ENCODE measurements at regions not wholly inside any gene's neighbourhood (a gene's known extent, or its start where the extent isn't known, plus 50 kb on each side); places are given as distances from the start of the nearest gene placed in this dataset.

- no peaks in the 10 kb centered on the region for H3K4me1 ChIP-seq (ENCODE audit: control insufficient read depth in 5 of 5, insufficient read depth in 5 of 5, low read length in 5 of 5)
- ATAC-seq (ENCODE audit: insufficient read depth, low FRiP score) (no peak), DNase-seq (no peak)
- H3K27me3 ChIP-seq (ENCODE audit: control insufficient read depth in 3 of 3, insufficient read depth in 3 of 3, low read length in 2 of 3) = no peaks in the 10 kb centered on the region
- H3K9me3 ChIP-seq (ENCODE audit: control insufficient read depth in 4 of 4, insufficient read depth in 3 of 4, low read length in 3 of 4) = peaks cover 0 to 6% (median under 1%) of the 10 kb centered on the region in 4 donors
- WGBS, 2 donors = 80 to 86% methylated on average over 3 of the region's 3 CpGs
- H3K27ac ChIP-seq (ENCODE audit: low read depth in 1 of 2, low read length in 1 of 2) = no peak overlapping the region
- TF ChIP-seq, protein P1, sequence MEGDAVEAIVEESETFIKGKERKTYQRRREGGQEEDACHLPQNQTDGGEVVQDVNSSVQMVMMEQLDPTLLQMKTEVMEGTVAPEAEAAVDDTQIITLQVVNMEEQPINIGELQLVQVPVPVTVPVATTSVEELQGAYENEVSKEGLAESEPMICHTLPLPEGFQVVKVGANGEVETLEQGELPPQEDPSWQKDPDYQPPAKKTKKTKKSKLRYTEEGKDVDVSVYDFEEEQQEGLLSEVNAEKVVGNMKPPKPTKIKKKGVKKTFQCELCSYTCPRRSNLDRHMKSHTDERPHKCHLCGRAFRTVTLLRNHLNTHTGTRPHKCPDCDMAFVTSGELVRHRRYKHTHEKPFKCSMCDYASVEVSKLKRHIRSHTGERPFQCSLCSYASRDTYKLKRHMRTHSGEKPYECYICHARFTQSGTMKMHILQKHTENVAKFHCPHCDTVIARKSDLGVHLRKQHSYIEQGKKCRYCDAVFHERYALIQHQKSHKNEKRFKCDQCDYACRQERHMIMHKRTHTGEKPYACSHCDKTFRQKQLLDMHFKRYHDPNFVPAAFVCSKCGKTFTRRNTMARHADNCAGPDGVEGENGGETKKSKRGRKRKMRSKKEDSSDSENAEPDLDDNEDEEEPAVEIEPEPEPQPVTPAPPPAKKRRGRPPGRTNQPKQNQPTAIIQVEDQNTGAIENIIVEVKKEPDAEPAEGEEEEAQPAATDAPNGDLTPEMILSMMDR (IDR thresholded peaks at IDR 0.05; ENCODE audit: control extremely low read depth, extremely low read depth) = no peak
- no peak overlapping the region for H3K4me3 ChIP-seq
- no peak overlapping the region for H3K9ac ChIP-seq (ENCODE audit: insufficient read depth in 1 of 2, low read length in 2 of 2)
- H3K36me3 ChIP-seq (ENCODE audit: control insufficient read depth in 4 of 4, insufficient read depth in 4 of 4, low read length in 4 of 4) = no peaks in the 10 kb centered on the region
These were observed 535.8 kb downstream of the TENT5A start for GRCh38 chr6:81216668-81217067.

DNA sequence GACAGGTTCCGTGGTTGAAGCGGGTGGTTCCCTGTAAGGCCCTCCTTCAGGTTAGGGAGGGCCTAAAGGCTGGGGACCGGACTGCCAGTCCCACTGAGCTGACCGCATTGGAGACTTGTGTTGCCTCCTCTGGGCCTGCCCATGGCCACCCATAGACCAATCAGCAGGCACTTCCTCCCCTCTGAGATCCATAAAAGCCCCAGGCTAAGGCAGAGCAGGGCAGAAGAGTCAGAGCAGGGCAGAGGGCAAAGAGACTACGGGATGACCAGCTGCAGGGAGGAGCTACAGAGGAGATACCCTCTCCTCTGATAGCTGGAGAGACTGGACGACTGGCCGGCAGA is 537.4 kb downstream of the TENT5A start:
- DNase-seq = no peak
- H3K4me1 ChIP-seq (ENCODE audit: control insufficient read depth in 5 of 5, insufficient read depth in 5 of 5, low read length in 5 of 5) = no peaks in the 10 kb centered on the region
- H3K27ac ChIP-seq (ENCODE audit: low read depth in 1 of 2, low read length in 1 of 2) = no peak overlapping the region
- no peaks in the 10 kb centered on the region for H3K27me3 ChIP-seq (ENCODE audit: control insufficient read depth in 3 of 3, insufficient read depth in 3 of 3, low read length in 2 of 3)
- WGBS, 2 donors = 82 to 91% methylated on average over 7 of the region's 7 CpGs
- no peak for ATAC-seq (ENCODE audit: insufficient read depth, low FRiP score)
- no peak overlapping the region for H3K9ac ChIP-seq (ENCODE audit: insufficient read depth in 1 of 2, low read length in 2 of 2)
- H3K9me3 ChIP-seq (ENCODE audit: control insufficient read depth in 4 of 4, insufficient read depth in 3 of 4, low read length in 3 of 4) = peaks cover 0 to 6% (median 0%) of the 10 kb centered on the region in 4 donors
- no peak overlapping the region for H3K4me3 ChIP-seq
- TF ChIP-seq, protein P1 (IDR thresholded peaks at IDR 0.05; ENCODE audit: control extremely low read depth, extremely low read depth) = no peak
- no peaks in the 10 kb centered on the region for H3K36me3 ChIP-seq (ENCODE audit: control insufficient read depth in 4 of 4, insufficient read depth in 4 of 4, low read length in 4 of 4)

DNA sequence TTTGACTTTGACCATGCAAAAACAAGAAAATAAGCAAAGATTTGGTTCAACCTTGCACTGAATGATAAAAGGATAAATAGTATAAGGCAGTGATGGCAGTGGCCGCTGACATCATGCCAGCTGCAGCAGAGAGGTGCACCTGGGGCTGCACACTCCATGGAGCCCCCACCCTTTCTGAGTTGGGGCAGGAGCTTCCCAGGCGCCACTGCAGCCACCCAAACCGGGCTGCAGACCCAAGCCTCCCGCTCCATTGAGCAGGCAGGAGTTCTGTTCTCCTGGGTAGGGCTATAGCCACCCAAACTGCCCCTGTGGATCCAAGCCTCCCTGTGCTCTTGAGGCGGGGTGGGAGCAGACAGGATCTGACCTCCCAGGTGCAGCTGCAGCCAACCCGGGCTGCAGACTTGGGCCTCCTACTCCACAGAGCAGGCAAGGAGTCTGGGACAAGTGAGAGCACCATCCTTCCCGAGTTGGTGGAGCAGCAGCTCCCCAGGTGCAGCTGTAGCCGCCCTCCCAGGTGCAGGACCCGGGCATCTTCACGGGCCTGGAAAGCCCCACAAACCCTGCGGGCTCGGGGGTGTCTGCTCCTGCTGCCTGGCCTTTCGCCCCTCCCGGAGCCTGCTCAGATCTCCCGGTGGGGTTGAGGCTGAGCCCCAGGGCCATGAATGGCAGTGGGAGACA is 537.9 kb downstream of the TENT5A start:
- no peak overlapping the region for H3K27ac ChIP-seq (ENCODE audit: low read depth in 1 of 2, low read length in 1 of 2)
- no peaks in the 10 kb centered on the region for H3K36me3 ChIP-seq (ENCODE audit: control insufficient read depth in 4 of 4, insufficient read depth in 4 of 4, low read length in 4 of 4)
- DNase-seq (no peak), ATAC-seq (ENCODE audit: insufficient read depth, low FRiP score) (no peak)
- no peaks in the 10 kb centered on the region for H3K27me3 ChIP-seq (ENCODE audit: control insufficient read depth in 3 of 3, insufficient read depth in 3 of 3, low read length in 2 of 3)
- TF ChIP-seq, protein P1 (IDR thresholded peaks at IDR 0.05; ENCODE audit: control extremely low read depth, extremely low read depth) = no peak
- no peak overlapping the region for H3K9ac ChIP-seq (ENCODE audit: insufficient read depth in 1 of 2, low read length in 2 of 2)
- 90 to 94% methylated on average over 15 of the region's 15 CpGs for WGBS, 2 donors
- H3K4me3 ChIP-seq = no peak overlapping the region
- H3K9me3 ChIP-seq (ENCODE audit: control insufficient read depth in 4 of 4, insufficient read depth in 3 of 4, low read length in 3 of 4) = peaks cover 0 to 6% (median 0%) of the 10 kb centered on the region in 4 donors
- no peaks in the 10 kb centered on the region for H3K4me1 ChIP-seq (ENCODE audit: control insufficient read depth in 5 of 5, insufficient read depth in 5 of 5, low read length in 5 of 5)

DNA sequence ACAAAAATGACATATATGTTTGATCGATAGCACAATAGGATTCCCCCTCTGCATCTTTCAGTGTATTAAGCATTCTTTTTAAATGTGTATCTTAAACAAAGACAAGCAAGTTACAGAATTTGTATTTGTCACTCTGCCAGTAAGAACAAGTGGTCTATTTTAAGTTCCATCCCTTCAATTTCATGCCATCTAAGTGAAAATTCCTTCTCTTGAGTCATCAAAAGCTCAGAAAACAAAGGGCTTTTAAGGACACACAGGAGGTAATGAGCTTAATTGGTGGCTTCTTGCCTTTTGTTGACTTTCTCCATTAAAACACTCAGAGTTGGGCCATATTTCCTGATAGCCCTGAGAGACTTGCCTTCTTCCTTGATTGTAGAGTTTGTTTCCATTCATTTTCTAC is 547.8 kb downstream of the TENT5A start:
- H3K9me3 ChIP-seq (ENCODE audit: control insufficient read depth in 4 of 4, insufficient read depth in 3 of 4, low read length in 3 of 4) = peaks cover 0 to 6% (median 0%) of the 10 kb centered on the region in 4 donors
- no peak overlapping the region for H3K27ac ChIP-seq (ENCODE audit: low read depth in 1 of 2, low read length in 1 of 2)
- no peak overlapping the region for H3K4me3 ChIP-seq
- no peaks in the 10 kb centered on the region for H3K4me1 ChIP-seq (ENCODE audit: control insufficient read depth in 5 of 5, insufficient read depth in 5 of 5, low read length in 5 of 5)
- H3K9ac ChIP-seq (ENCODE audit: insufficient read depth in 1 of 2, low read length in 2 of 2) = no peak overlapping the region
- no peaks in the 10 kb centered on the region for H3K36me3 ChIP-seq (ENCODE audit: control insufficient read depth in 4 of 4, insufficient read depth in 4 of 4, low read length in 4 of 4)
- 89 to 92% methylated on average over 1 of the region's 1 CpG for WGBS, 2 donors
- TF ChIP-seq, protein P1 (IDR thresholded peaks at IDR 0.05; ENCODE audit: control extremely low read depth, extremely low read depth) = no peak
- no peaks in the 10 kb centered on the region for H3K27me3 ChIP-seq (ENCODE audit: control insufficient read depth in 3 of 3, insufficient read depth in 3 of 3, low read length in 2 of 3)
- no peak for ATAC-seq (ENCODE audit: insufficient read depth, low FRiP score)
- no peak for DNase-seq

Data from lung (tissue), 11 donors.